HG02884 (cell line): ENCODE measurements at regions not wholly inside any gene's neighbourhood (a gene's known extent, or its start where the extent isn't known, plus 50 kb on each side); places are given as distances from the start of the nearest gene placed in this dataset.
"Not testable (repeated sequence)": the region's sequence is repeated elsewhere in the genome, so short reads cannot be mapped to it uniquely, and the experiment has no call there.

Experiments used
- ATAC-seq: cut with Tn5 transposase; IDR thresholded peaks from one replicate; pipeline ENCODE4 v1.9.1; 2021; ENCODE audit warnings: mild to moderate bottlenecking, moderate library complexity; ENCODE audit not compliant: unreplicated experiment

DNA sequence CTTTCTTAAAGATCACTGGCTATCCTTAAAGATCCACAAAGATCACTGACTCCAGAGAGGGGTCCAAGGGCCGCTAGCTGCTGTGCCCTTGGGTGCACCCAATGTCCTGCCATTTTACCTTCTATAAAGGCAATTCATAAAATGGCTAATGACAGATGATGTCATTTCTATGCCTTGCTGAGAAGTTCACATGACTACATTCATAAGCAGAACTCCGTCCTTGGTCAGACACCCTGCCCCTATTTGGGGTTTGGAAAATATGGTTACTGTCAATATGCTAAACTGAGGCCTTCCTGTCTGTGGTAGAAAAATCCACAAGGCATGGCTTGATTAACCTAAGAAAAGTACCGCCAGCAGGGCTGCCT lies 60.9 kb upstream of the BMAL1 start:
- no peak for ATAC-seq

DNA sequence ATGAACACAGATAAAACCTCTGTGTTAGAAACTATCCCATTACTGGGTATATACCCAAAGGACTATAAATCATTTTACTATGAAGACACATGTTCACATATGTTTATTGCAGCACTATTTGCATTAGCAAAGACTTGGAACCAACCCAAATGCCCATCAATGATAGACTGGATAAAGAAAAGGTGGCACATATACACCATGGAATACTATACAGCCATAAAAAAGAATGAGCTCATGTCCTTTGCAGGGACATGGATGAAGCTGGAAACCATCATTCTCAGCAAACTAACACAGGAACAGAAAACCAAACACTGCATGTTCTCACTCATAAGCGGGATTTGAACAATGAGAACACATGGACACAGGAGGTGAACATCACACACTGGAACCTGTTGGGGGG lies 58.9 kb upstream of the BMAL1 start:
- ATAC-seq = not testable (repeated sequence)

DNA sequence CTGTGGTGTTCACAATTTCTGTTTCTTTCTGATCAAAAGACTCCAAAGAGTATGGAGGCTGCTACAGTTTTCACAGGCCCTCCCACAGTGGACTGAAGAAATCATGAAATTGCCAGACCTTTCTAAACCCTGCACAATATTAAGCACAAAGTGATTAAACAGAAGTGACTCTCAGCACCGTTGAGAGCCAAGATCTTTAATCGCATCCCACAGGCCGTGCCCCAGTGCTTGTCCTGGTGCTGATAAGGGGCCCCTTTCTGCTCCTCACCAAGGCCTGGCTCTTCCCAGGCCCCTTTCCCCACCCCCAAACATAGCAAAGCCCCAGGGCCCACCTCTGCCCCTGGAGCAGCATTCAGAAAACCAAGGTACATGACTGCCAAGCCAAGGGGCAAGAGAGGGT lies 57.4 kb upstream of the BMAL1 start:
- no peak for ATAC-seq

DNA sequence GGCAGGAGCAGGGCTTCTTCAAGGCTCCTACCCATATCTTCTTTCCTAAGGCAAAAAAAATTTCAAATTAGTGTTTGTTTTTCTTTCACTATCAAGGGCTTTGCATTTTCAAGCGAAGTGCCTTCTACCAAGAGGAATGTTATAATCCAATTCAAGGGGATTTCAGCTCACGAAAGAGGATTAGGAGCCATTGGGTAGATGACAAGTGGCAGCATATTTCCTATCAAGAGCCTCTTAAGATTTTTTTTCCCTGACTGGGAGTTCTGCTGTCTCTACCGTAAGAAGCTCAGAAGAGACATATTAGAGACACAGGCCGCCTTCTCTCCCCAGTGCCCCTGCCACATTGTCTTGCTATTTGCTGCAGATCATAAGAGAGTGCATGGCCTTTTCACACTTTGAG lies 55.9 kb upstream of the BMAL1 start:
- ATAC-seq = no peak

DNA sequence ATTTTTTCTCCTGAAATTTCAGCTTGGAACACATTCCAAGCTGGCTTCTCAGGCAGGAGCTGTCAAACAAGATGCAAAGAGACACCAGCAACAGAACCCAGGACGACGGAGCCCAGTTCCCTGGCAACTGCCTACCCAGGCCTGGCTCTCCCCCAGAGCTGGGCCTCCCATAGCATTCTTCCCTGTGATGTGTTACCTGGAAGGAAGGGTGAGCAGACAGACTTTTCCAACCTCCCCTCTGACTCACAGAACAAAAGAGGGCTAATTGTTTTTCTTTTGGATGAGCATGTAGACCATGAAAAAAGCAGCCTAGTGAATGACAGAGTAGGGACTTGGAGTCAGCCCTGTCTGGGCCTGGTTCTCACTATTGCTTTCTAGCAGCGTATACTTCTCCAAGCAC lies 55.3 kb upstream of the BMAL1 start:
- no peak for ATAC-seq

DNA sequence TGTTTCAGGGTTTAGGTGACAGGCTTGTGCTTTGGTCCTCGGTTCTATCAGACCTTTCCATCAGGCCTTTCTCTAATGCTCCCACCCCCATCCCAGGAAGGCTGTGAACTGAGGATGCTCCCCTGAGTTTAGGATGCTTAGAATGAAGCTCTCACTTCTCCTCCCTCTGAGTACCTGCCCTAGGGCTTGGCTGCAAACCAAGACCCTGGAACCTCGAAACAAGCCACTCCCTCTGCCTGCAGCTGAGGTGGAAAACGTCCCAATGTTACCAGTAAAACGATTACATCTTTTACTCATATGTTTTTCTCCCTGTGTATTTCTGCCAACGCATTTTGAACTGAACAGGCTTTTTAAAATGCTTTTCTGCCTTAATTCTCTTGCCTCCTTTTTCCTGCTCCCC lies 54.5 kb upstream of the BMAL1 start:
- ATAC-seq = no peak

DNA sequence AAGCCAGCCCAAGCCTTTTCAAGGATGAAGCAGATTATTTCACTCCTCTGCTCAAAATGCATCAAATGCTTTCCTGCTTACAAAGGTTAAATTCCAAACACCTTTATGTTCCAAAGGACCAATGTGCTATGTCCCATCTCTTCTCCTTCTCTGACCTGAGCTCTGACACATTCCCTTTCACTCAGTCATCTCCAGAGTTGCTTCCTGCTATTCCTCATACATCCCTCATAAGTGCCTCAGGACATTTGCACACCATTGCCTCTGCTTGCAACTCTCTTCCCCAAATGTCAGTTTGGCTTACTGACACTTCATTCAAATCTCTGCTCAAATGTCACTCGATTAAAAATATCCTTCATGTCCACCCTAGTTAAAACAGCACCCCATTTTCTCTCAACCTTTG lies 53.3 kb upstream of the BMAL1 start:
- no peak for ATAC-seq

DNA sequence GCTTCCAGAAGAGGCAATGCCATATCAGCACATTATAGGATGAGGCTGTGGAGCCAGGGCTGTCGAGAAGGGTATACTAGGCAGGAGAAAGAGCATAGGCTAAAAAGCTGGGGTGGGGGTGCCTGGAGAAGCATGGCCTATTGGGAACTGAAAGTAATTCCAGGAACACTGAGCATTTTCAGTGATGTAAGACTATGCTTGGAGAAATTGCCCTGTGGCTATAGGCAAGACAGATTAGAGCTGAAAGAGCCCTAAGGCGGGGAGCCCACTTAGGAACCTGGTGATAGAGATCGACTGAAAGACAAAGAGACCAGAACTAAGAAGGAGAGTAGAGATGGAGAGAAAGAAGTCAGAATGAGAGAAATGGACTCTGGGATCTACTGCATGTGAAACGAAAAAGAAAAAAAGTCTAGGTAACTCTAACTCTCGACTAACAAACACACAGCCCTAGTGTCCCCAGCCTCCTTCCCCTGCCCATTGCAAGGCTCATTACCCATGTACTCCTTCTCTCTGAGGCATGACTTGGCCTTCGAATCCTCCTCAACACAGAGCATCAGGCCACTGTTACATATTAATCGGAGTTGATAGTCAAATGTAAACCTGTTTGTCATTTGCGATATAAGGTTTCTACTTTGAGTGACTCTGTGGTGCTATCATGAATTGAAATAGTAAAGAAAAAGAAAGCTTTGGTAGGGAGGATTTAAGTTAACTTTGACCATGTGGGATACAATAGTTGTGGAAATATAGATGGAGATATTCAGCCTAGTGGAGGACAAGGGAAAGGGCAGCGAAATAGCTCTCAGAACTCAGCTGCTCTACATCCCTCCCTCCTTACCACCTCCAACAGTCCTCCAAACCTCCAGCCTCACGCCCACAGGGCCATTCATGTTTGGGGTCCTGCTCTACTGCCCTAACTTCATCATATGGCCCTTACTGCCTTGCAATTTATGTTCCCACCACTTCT lies 52.3 kb upstream of the BMAL1 start:
- no peak for ATAC-seq

DNA sequence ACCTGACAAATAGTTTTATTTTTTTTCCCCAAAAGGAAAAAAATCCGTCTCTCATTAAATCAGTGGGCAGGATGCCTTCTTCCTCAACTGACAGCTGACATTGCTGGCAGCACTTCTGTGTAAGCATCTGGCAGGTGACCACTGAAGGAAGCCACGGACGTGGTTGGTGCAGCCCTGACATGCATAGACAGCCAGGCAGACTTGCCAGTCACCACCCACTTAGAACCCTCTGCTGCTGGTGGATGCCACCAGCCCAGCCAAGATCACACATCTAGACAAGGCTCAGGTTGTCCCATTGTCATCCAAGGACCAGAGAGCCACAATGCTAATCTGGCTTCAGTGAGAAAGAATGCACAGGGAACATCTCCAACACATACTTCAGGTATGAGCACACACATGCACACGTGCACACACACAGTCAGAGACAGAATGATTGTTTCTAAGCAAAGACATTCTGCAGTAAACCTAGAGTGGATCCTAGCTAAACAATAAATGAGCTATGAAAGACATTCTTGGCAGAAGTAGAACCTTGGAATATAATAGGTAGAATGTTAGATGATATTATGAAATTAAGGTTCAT lies 49.8 kb upstream of the BMAL1 start:
- no peak for ATAC-seq
